HL-60/S4 (cell line): ENCODE measurements at regions not wholly inside any gene's neighbourhood (a gene's known extent, or its start where the extent isn't known, plus 50 kb on each side); places are given as distances from the start of the nearest gene placed in this dataset.
"Not testable (repeated sequence)": the region's sequence is repeated elsewhere in the genome, so short reads cannot be mapped to it uniquely, and the experiment has no call there.

Experiments used
- in situ Hi-C: fragments of 300-500 bp; cut with MboI; formaldehyde crosslinking; loops from 2 replicates; pipeline ENCODE4 v1.14.3; 2022; ENCODE audit warnings: low sequenced_read_pairs

GRCh38 chr2:58798676-58799208 is 557.6 kb upstream of the FANCL start:
- in situ Hi-C loops = no loop called here

- in situ Hi-C loops = no loop called here
These were observed 555.2 kb upstream of the FANCL start for GRCh38 chr2:58796239-58796910.

GRCh38 chr2:58794916-58795315 is 553.8 kb upstream of the FANCL start:
- in situ Hi-C loops = no loop called here

GRCh38 chr2:58794103-58794502 is 553.0 kb upstream of the FANCL start:
- in situ Hi-C loops = no loop called here

GRCh38 chr2:58788402-58788801 is 547.3 kb upstream of the FANCL start:
- in situ Hi-C loops = no loop called here

GRCh38 chr2:58770846-58771245 is 529.7 kb upstream of the FANCL start:
- in situ Hi-C loops = no loop called here

GRCh38 chr2:58769864-58770234 is 528.7 kb upstream of the FANCL start:
- in situ Hi-C loops = no loop called here

GRCh38 chr2:58769111-58769863 is 528.2 kb upstream of the FANCL start:
- in situ Hi-C loops = no loop called here

- in situ Hi-C loops = no loop called here
These were observed 527.6 kb upstream of the FANCL start for GRCh38 chr2:58768715-58769080.

- in situ Hi-C loops = no loop called here
These were observed 526.9 kb upstream of the FANCL start for GRCh38 chr2:58767828-58768714.

- in situ Hi-C loops = no loop called here
These were observed 523.4 kb upstream of the FANCL start for GRCh38 chr2:58764338-58765104.

- in situ Hi-C loops = no loop called here
These were observed 521.2 kb upstream of the FANCL start for GRCh38 chr2:58762176-58762781.

- in situ Hi-C loops = no loop called here
These were observed 516.8 kb upstream of the FANCL start for GRCh38 chr2:58757971-58758370.

GRCh38 chr2:58756336-58756735 is 515.2 kb upstream of the FANCL start:
- in situ Hi-C loops = no loop called here

- in situ Hi-C loops = not testable (repeated sequence)
These were observed 511.4 kb upstream of the FANCL start for GRCh38 chr2:58752507-58752906.

- in situ Hi-C loops = not testable (repeated sequence)
These were observed 510.6 kb upstream of the FANCL start for GRCh38 chr2:58751676-58752075.

- in situ Hi-C loops = no loop called here
These were observed 507.9 kb upstream of the FANCL start for GRCh38 chr2:58749041-58749440.

GRCh38 chr2:58745334-58745733 is 504.2 kb upstream of the FANCL start:
- in situ Hi-C loops = not testable (repeated sequence)

- in situ Hi-C loops = no loop called here
These were observed 499.3 kb upstream of the FANCL start for GRCh38 chr2:58740426-58740825.

- in situ Hi-C loops = no loop called here
These were observed 497.9 kb upstream of the FANCL start for GRCh38 chr2:58739033-58739432.
